Liver (tissue), 8 donors: ENCODE measurements at regions not wholly inside any gene's neighbourhood (a gene's known extent, or its start where the extent isn't known, plus 50 kb on each side); places are given as distances from the start of the nearest gene placed in this dataset.

Source experiments
- DNase-seq: peaks from one replicate; pipeline ENCODE4 v3.0.0-alpha.2; 2017; ENCODE audit warnings: low spot score
- H3K27ac ChIP-seq, 2 donors: one replicate each; pipeline ENCODE4 v1.7.0; 2013; ENCODE audit warnings: inconsistent platforms in 2 of 2, low read length in 2 of 2, control low read depth in 1 of 2, low read depth in 1 of 2, mild to moderate bottlenecking in 1 of 2
- H3K27me3 ChIP-seq, 4 donors: one replicate each; pipeline versions ENCODE4 v1.6.1 to v1.7.0; 2013; ENCODE audit warnings: low read length in 3 of 4, inconsistent platforms in 1 of 4, mild to moderate bottlenecking in 1 of 4, moderate library complexity in 1 of 4; ENCODE audit not compliant: control insufficient read depth in 4 of 4, insufficient read depth in 4 of 4
- H3K36me3 ChIP-seq, 4 donors: one replicate each; pipeline versions ENCODE4 v1.6.1 to v1.7.0; 2013; ENCODE audit warnings: low read length in 3 of 4, mild to moderate bottlenecking in 3 of 4, low read depth in 1 of 4, moderate library complexity in 1 of 4; ENCODE audit not compliant: control insufficient read depth in 4 of 4, insufficient read depth in 3 of 4
- H3K4me1 ChIP-seq, 4 donors: one replicate each; pipeline versions ENCODE4 v1.6.1 to v1.7.0; 2013; ENCODE audit warnings: low read length in 3 of 4, mild to moderate bottlenecking in 3 of 4, moderate library complexity in 1 of 4; ENCODE audit not compliant: control insufficient read depth in 4 of 4, insufficient read depth in 4 of 4
- H3K4me3 ChIP-seq, 3 donors: one replicate each; pipeline versions ENCODE4 v1.6.1 to v1.7.0; 2013; ENCODE audit warnings: low read length in 3 of 3, control low read depth in 1 of 3, low read depth in 1 of 3, mild to moderate bottlenecking in 1 of 3
- H3K9ac ChIP-seq, 2 donors: one replicate each; pipeline ENCODE4 v1.7.0; 2013; ENCODE audit warnings: low read length in 2 of 2, mild to moderate bottlenecking in 2 of 2, moderate library complexity in 2 of 2, control low read depth in 1 of 2, low read depth in 1 of 2
- H3K9me3 ChIP-seq, 4 donors: one replicate each; pipeline versions ENCODE4 v1.6.1 to v1.7.0; 2013; ENCODE audit warnings: low read length in 3 of 4; ENCODE audit not compliant: control insufficient read depth in 4 of 4
- ATF3 ChIP-seq: IDR thresholded peaks from 2 replicates; pipeline ENCODE4 v1.6.1; 2016; ENCODE audit warnings: antibody characterized with exemption
- CTCF ChIP-seq: fragments of 150-350 bp; IDR thresholded peaks from 2 replicates; pipeline ENCODE4 v1.5.1; 2017; ENCODE audit warnings: improper control_type of control experiment, low read depth, low read length; ENCODE audit not compliant: missing input control
- EGR1 ChIP-seq, 2 donors: IDR thresholded peaks; 2 replicates each; pipeline ENCODE4 v1.6.1; 2016 to 2018; ENCODE audit warnings: antibody characterized with exemption in 2 of 2, low read depth in 2 of 2
- FOXA1 ChIP-seq: IDR thresholded peaks from 2 replicates; pipeline ENCODE4 v1.6.1; 2016; ENCODE audit warnings: antibody characterized with exemption
- FOXA2 ChIP-seq: IDR thresholded peaks from 2 replicates; pipeline ENCODE4 v1.6.1; 2016; ENCODE audit warnings: antibody characterized with exemption
- GABPA ChIP-seq, 2 donors: IDR thresholded peaks in 1 of 2; conservative IDR thresholded peaks in 1 of 2; 2 replicates each; pipeline ENCODE4 v1.6.1; 2016; ENCODE audit warnings: antibody characterized with exemption in 2 of 2, mild to moderate bottlenecking in 1 of 2, moderate library complexity in 1 of 2
- HNF4A ChIP-seq, 2 donors: conservative IDR thresholded peaks; 2 replicates each; pipeline ENCODE4 v1.6.1; 2016; ENCODE audit warnings: antibody characterized with exemption in 2 of 2, mild to moderate bottlenecking in 2 of 2
- HNF4G ChIP-seq: IDR thresholded peaks from 2 replicates; pipeline ENCODE4 v1.6.1; 2016; ENCODE audit warnings: antibody characterized with exemption
- JUND ChIP-seq, 2 donors: IDR thresholded peaks; 2 replicates each; pipeline ENCODE4 v1.6.1; 2016; ENCODE audit warnings: antibody characterized with exemption in 2 of 2
- MAX ChIP-seq: IDR thresholded peaks from 2 replicates; pipeline ENCODE4 v1.6.1; 2016; ENCODE audit warnings: antibody characterized with exemption
- NR2F2 ChIP-seq: IDR thresholded peaks from 2 replicates; pipeline ENCODE4 v1.6.1; 2016; ENCODE audit warnings: antibody characterized with exemption
- RAD21 ChIP-seq, 2 donors: IDR thresholded peaks; 2 replicates each; pipeline ENCODE4 v1.6.1; 2016; ENCODE audit warnings: antibody characterized with exemption in 2 of 2, mild to moderate bottlenecking in 2 of 2
- REST ChIP-seq: IDR thresholded peaks from 2 replicates; pipeline ENCODE4 v1.6.1; 2016; ENCODE audit warnings: antibody characterized with exemption, mild to moderate bottlenecking
- RXRA ChIP-seq, 2 donors: IDR thresholded peaks; 2 replicates each; pipeline ENCODE4 v1.6.1; 2017 to 2018; ENCODE audit warnings: antibody characterized with exemption in 2 of 2, mild to moderate bottlenecking in 1 of 2
- SP1 ChIP-seq: IDR thresholded peaks from 2 replicates; pipeline ENCODE4 v1.6.1; 2018; ENCODE audit warnings: antibody characterized with exemption, mild to moderate bottlenecking
- TAF1 ChIP-seq: conservative IDR thresholded peaks from 2 replicates; pipeline ENCODE4 v1.6.1; 2016; ENCODE audit warnings: antibody characterized with exemption, mild to moderate bottlenecking
- YY1 ChIP-seq: IDR thresholded peaks from 2 replicates; pipeline ENCODE4 v1.6.1; 2016; ENCODE audit warnings: antibody characterized with exemption, mild to moderate bottlenecking
- ZBTB33 ChIP-seq: IDR thresholded peaks from 2 replicates; pipeline ENCODE4 v1.6.1; 2016; ENCODE audit warnings: antibody characterized with exemption
- WGBS: extraction: QIAGEN DNeasy Blood & Tissue Kit; methylation state at CpG from one replicate; pipeline ENCODE4 v1.1.7; 2013; 5-methylcytosine and 5-hydroxymethylcytosine counted together
- donor health status: healthy.
- donor health status: healthy.
- donor health status: healthy.
- donor health status: healthy.
- donor health status: healthy.

- no peaks in the 10 kb centered on the region for H3K4me1 ChIP-seq
- H3K27ac ChIP-seq = no peak overlapping the region
- no peak for TF ChIP-seq EGR1 (IDR thresholded peaks at IDR 0.05; ENCODE audit: low read depth in 2 of 2)
- TF ChIP-seq RAD21 (IDR thresholded peaks at IDR 0.05) = no peak
- 65% methylated on average over 12 of the region's 12 CpGs for WGBS
- no peak overlapping the region for H3K9ac ChIP-seq
- no peak overlapping the region for H3K4me3 ChIP-seq
- H3K36me3 ChIP-seq = no peaks in the 10 kb centered on the region
- DNase-seq = no peak
- H3K27me3 ChIP-seq = peaks cover 0 to 8% (median 2%) of the 10 kb centered on the region in 4 donors
- no peaks in the 10 kb centered on the region for H3K9me3 ChIP-seq
Measured at GRCh38 chr20:59448851-59449444, 148.5 kb downstream of the EDN3 start.

- H3K9me3 ChIP-seq = no peaks in the 10 kb centered on the region
- H3K27me3 ChIP-seq = peaks cover 0 to 11% (median 2%) of the 10 kb centered on the region in 4 donors
Measured at GRCh38 chr20:59451066-59451630, 150.7 kb downstream of the EDN3 start.

More at GRCh38 chr20:59451066-59451630, 150.7 kb downstream of the EDN3 start:
- H3K27ac ChIP-seq = no peak overlapping the region
- H3K9ac ChIP-seq = no peak overlapping the region
- no peak for TF ChIP-seq CTCF
- no peak for TF ChIP-seq FOXA1
- TF ChIP-seq RXRA (IDR thresholded peaks at IDR 0.05) = no peak
- no peak for TF ChIP-seq ZBTB33
- no peak for TF ChIP-seq YY1
- no peak for TF ChIP-seq HNF4A (conservative IDR thresholded peaks at IDR 0.05)
- no peak for TF ChIP-seq REST
- no peak for TF ChIP-seq HNF4G
- no peak for TF ChIP-seq EGR1 (IDR thresholded peaks at IDR 0.05; ENCODE audit: low read depth in 2 of 2)
- no peak for TF ChIP-seq TAF1
- TF ChIP-seq GABPA (IDR thresholded peaks at IDR 0.05 in 1 of 2, conservative IDR thresholded peaks at IDR 0.05 in 1 of 2) = no peak
- no peak for TF ChIP-seq RAD21 (IDR thresholded peaks at IDR 0.05)
- no peak for TF ChIP-seq MAX
- TF ChIP-seq NR2F2 = no peak
- no peak for TF ChIP-seq JUND (IDR thresholded peaks at IDR 0.05)
- no peak for TF ChIP-seq FOXA2
- TF ChIP-seq SP1 = no peak
- TF ChIP-seq ATF3 = no peak
- H3K4me3 ChIP-seq = no peak overlapping the region
- peaks cover 0 to 6% (median 2%) of the 10 kb centered on the region in 4 donors for H3K4me1 ChIP-seq
- no peak for DNase-seq
- 72% methylated on average over 8 of the region's 8 CpGs for WGBS
- no peaks in the 10 kb centered on the region for H3K36me3 ChIP-seq
